Sigmoid colon (tissue), 4 donors: ENCODE measurements at regions not wholly inside any gene's neighbourhood (a gene's known extent, or its start where the extent isn't known, plus 50 kb on each side); places are given as distances from the start of the nearest gene placed in this dataset.

ENCODE experiments used
- CTCF ChIP-seq, 4 experiments: fragments of 450-650 bp in 3 of 4; fragments of 200-600 bp in 1 of 4; IDR thresholded peaks; one replicate each; pipeline ENCODE4 v1.5.1; 2016 to 2019; ENCODE audit warnings: antibody characterized with exemption in 4 of 4, mild to moderate bottlenecking in 3 of 4, moderate library complexity in 2 of 4
- EP300 ChIP-seq, 4 donors: sonication (generic); formaldehyde crosslinking; IDR thresholded peaks; one replicate each; pipeline ENCODE4 v1.6.1; 2017; ENCODE audit warnings: antibody characterized with exemption in 4 of 4
- POLR2A ChIP-seq, 2 donors: fragments of 450-650 bp; IDR thresholded peaks; one replicate each; pipeline ENCODE4 v1.6.1; 2016; ENCODE audit warnings: antibody characterized with exemption in 2 of 2, mild to moderate bottlenecking in 2 of 2, moderate library complexity in 2 of 2
- POLR2AphosphoS5 ChIP-seq, 4 donors: sonication (generic); formaldehyde crosslinking; IDR thresholded peaks; one replicate each; pipeline ENCODE4 v1.6.1; 2017; ENCODE audit warnings: antibody characterized with exemption in 4 of 4

GRCh38 chr2:120531365-120531764 is 185.4 kb downstream of the INHBB start:
- TF ChIP-seq CTCF (IDR thresholded peaks at IDR 0.05) (no peak), POLR2AphosphoS5 (IDR thresholded peaks at IDR 0.05) (no peak), POLR2A (IDR thresholded peaks at IDR 0.05) (no peak), EP300 (IDR thresholded peaks at IDR 0.05) (no peak)
